ENCODE measurements at regions not wholly inside any gene's neighbourhood (a gene's known extent, or its start where the extent isn't known, plus 50 kb on each side); places are given as distances from the start of the nearest gene placed in this dataset.
A peak's percentile ranks its signal among the peaks of the same experiment; 100 is the strongest.

GRCh38 chr2:121825003-121825950, 69.8 kb downstream of the TSN start:
- H3K36me3 ChIP-seq (ENCODE audit: control insufficient read depth in 2 of 3, insufficient read depth in 3 of 3, low read length in 3 of 3): no peaks in the 10 kb centered on the region
- DNase-seq (no peak), FAIRE-seq (no peak)
- no peaks in the 10 kb centered on the region for H3K4me1 ChIP-seq (ENCODE audit: control insufficient read depth in 2 of 3, insufficient read depth in 2 of 3, low read depth in 1 of 3, low read length in 3 of 3)
- no peaks in the 10 kb centered on the region for H3K9me3 ChIP-seq (ENCODE audit: control insufficient read depth in 2 of 3, insufficient read depth in 1 of 3, low read length in 3 of 3)
- H3K27ac ChIP-seq (ENCODE audit: low read depth in 2 of 2, low read length in 2 of 2): no peak overlapping the region
- intact Hi-C loops (cut with DNase I): no loop called here
- no peak overlapping the region for H3K9ac ChIP-seq (ENCODE audit: low read length in 3 of 3)
- H3K27me3 ChIP-seq (ENCODE audit: control insufficient read depth, insufficient read depth, low read length): no peaks in the 10 kb centered on the region
- no peak for TF ChIP-seq CTCF (IDR thresholded peaks at IDR 0.05; ENCODE audit: borderline replicate concordance, extremely low read depth, insufficient read depth)
- H3K4me3 ChIP-seq (ENCODE audit: low read length in 3 of 3): no peak overlapping the region

- DNase-seq (no peak), FAIRE-seq (no peak)
- Histone ChIP-seq H3K9ac (ENCODE audit: low read length in 3 of 3) (no peak overlapping the region), H3K4me1 (ENCODE audit: control insufficient read depth in 2 of 3, insufficient read depth in 2 of 3, low read depth in 1 of 3, low read length in 3 of 3) (no peaks in the 10 kb centered on the region), H3K27ac (ENCODE audit: low read depth in 2 of 2, low read length in 2 of 2) (no peak overlapping the region), H3K4me3 (ENCODE audit: low read length in 3 of 3) (no peak overlapping the region), H3K36me3 (ENCODE audit: control insufficient read depth in 2 of 3, insufficient read depth in 3 of 3, low read length in 3 of 3) (no peaks in the 10 kb centered on the region), H3K9me3 (ENCODE audit: control insufficient read depth in 2 of 3, insufficient read depth in 1 of 3, low read length in 3 of 3) (no peaks in the 10 kb centered on the region), H3K27me3 (ENCODE audit: control insufficient read depth, insufficient read depth, low read length) (no peaks in the 10 kb centered on the region)
- TF ChIP-seq CTCF (IDR thresholded peaks at IDR 0.05; ENCODE audit: borderline replicate concordance, extremely low read depth, insufficient read depth): no peak
- intact Hi-C loops (cut with DNase I): no loop called here
These were observed 70.6 kb downstream of the TSN start for GRCh38 chr2:121826036-121826435.

- FAIRE-seq (no peak), DNase-seq (peak in 2 of 5 donors; percentile 14 to 31)
- no peak for TF ChIP-seq CTCF (IDR thresholded peaks at IDR 0.05; ENCODE audit: borderline replicate concordance, extremely low read depth, insufficient read depth)
- intact Hi-C loops (cut with DNase I): no loop called here
- Histone ChIP-seq H3K4me3 (ENCODE audit: low read length in 3 of 3) (no peak overlapping the region), H3K9me3 (ENCODE audit: control insufficient read depth in 2 of 3, insufficient read depth in 1 of 3, low read length in 3 of 3) (no peaks in the 10 kb centered on the region), H3K27me3 (ENCODE audit: control insufficient read depth, insufficient read depth, low read length) (no peaks in the 10 kb centered on the region), H3K27ac (ENCODE audit: low read depth in 2 of 2, low read length in 2 of 2) (no peak overlapping the region), H3K9ac (ENCODE audit: low read length in 3 of 3) (no peak overlapping the region), H3K4me1 (ENCODE audit: control insufficient read depth in 2 of 3, insufficient read depth in 2 of 3, low read depth in 1 of 3, low read length in 3 of 3) (no peaks in the 10 kb centered on the region), H3K36me3 (ENCODE audit: control insufficient read depth in 2 of 3, insufficient read depth in 3 of 3, low read length in 3 of 3) (no peaks in the 10 kb centered on the region)
These were observed 72.9 kb downstream of the TSN start for GRCh38 chr2:121828281-121828731.
